T-helper 2 cell treated with Interferon-gamma antibody and Interleukin-4, amounts not matched to agents 5 μg/mL and 100 μg/mL, for 36 hours (primary cell): ENCODE measurements at regions not wholly inside any gene's neighbourhood (a gene's known extent, or its start where the extent isn't known, plus 50 kb on each side); places are given as distances from the start of the nearest gene placed in this dataset.

Experiments
- DNase-seq: peaks from one replicate; pipeline ENCODE4 v3.0.0; 2021; ENCODE audit warnings: low spot score
- H3K27ac Mint-ChIP-seq: one replicate; pipeline ENCODE4 v1.8.0; 2021; ENCODE audit warnings: mild to moderate bottlenecking, mixed read lengths
- H3K27me3 Mint-ChIP-seq: one replicate; pipeline ENCODE4 v1.8.0; 2021; ENCODE audit warnings: low read depth, mixed read lengths
- H3K36me3 Mint-ChIP-seq: one replicate; pipeline ENCODE4 v1.8.0; 2021; ENCODE audit warnings: low read depth, mixed read lengths
- H3K4me1 Mint-ChIP-seq: one replicate; pipeline ENCODE4 v1.8.0; 2021; ENCODE audit warnings: low read depth, mixed read lengths
- H3K4me3 Mint-ChIP-seq: one replicate; pipeline ENCODE4 v1.8.0; 2022; ENCODE audit warnings: mild to moderate bottlenecking, moderate library complexity, mixed read lengths
- H3K9me3 Mint-ChIP-seq: one replicate; pipeline ENCODE4 v1.8.0; 2021; ENCODE audit warnings: mixed read lengths

- Mint-ChIP-seq H3K4me1 (no peaks in the 10 kb centered on the region), H3K36me3 (no peaks in the 10 kb centered on the region), H3K4me3 (no peak overlapping the region), H3K27me3 (no peaks in the 10 kb centered on the region), H3K27ac (no peak overlapping the region), H3K9me3 (no peaks in the 10 kb centered on the region)
- no peak for DNase-seq
These were observed 862.6 kb downstream of the SORCS3 start for GRCh38 chr10:105503714-105504113.

- H3K27me3 Mint-ChIP-seq, result no peaks in the 10 kb centered on the region
- no peaks in the 10 kb centered on the region for H3K9me3 Mint-ChIP-seq
- H3K36me3 Mint-ChIP-seq, result no peaks in the 10 kb centered on the region
- no peak for DNase-seq
- H3K4me3 Mint-ChIP-seq, result no peak overlapping the region
- no peaks in the 10 kb centered on the region for H3K4me1 Mint-ChIP-seq
- H3K27ac Mint-ChIP-seq, result no peak overlapping the region
These were observed 861.0 kb downstream of the SORCS3 start for GRCh38 chr10:105502058-105502457.

GRCh38 chr10:105494944-105495343, 853.9 kb downstream of the SORCS3 start:
- H3K4me1 Mint-ChIP-seq, result no peaks in the 10 kb centered on the region
- no peak for DNase-seq
- H3K36me3 Mint-ChIP-seq, result no peaks in the 10 kb centered on the region
- H3K27ac Mint-ChIP-seq, result no peak overlapping the region
- H3K4me3 Mint-ChIP-seq, result no peak overlapping the region
- no peaks in the 10 kb centered on the region for H3K27me3 Mint-ChIP-seq
- no peaks in the 10 kb centered on the region for H3K9me3 Mint-ChIP-seq

- no peaks in the 10 kb centered on the region for H3K36me3 Mint-ChIP-seq
- no peak for DNase-seq
- no peak overlapping the region for H3K4me3 Mint-ChIP-seq
- no peaks in the 10 kb centered on the region for H3K4me1 Mint-ChIP-seq
- H3K9me3 Mint-ChIP-seq, result no peaks in the 10 kb centered on the region
- H3K27me3 Mint-ChIP-seq, result no peaks in the 10 kb centered on the region
- H3K27ac Mint-ChIP-seq, result no peak overlapping the region
These were observed 853.2 kb downstream of the SORCS3 start for GRCh38 chr10:105494303-105494702.

GRCh38 chr10:105473170-105473569, 832.1 kb downstream of the SORCS3 start:
- Mint-ChIP-seq H3K9me3 (no peaks in the 10 kb centered on the region), H3K27me3 (no peaks in the 10 kb centered on the region), H3K27ac (no peak overlapping the region), H3K4me3 (no peak overlapping the region), H3K36me3 (no peaks in the 10 kb centered on the region), H3K4me1 (no peaks in the 10 kb centered on the region)
- no peak for DNase-seq

GRCh38 chr10:105468759-105469158, 827.7 kb downstream of the SORCS3 start:
- H3K36me3 Mint-ChIP-seq, result no peaks in the 10 kb centered on the region
- H3K27me3 Mint-ChIP-seq, result no peaks in the 10 kb centered on the region
- no peaks in the 10 kb centered on the region for H3K4me1 Mint-ChIP-seq
- no peak overlapping the region for H3K4me3 Mint-ChIP-seq
- H3K27ac Mint-ChIP-seq, result no peak overlapping the region
- no peak for DNase-seq
- peaks cover 4% of the 10 kb centered on the region for H3K9me3 Mint-ChIP-seq

- H3K36me3 Mint-ChIP-seq, result no peaks in the 10 kb centered on the region
- peaks cover 12% of the 10 kb centered on the region for H3K9me3 Mint-ChIP-seq
- no peak overlapping the region for H3K27ac Mint-ChIP-seq
- H3K4me3 Mint-ChIP-seq, result no peak overlapping the region
- no peaks in the 10 kb centered on the region for H3K27me3 Mint-ChIP-seq
- H3K4me1 Mint-ChIP-seq, result no peaks in the 10 kb centered on the region
- no peak for DNase-seq
These were observed 825.4 kb downstream of the SORCS3 start for GRCh38 chr10:105466521-105466920.

- H3K36me3 Mint-ChIP-seq, result no peaks in the 10 kb centered on the region
These were observed 793.9 kb downstream of the SORCS3 start for GRCh38 chr10:105434970-105435369.

GRCh38 chr10:105413997-105414396, 772.9 kb downstream of the SORCS3 start:
- DNase-seq, result no peak
- H3K27me3 Mint-ChIP-seq, result no peaks in the 10 kb centered on the region
- no peak overlapping the region for H3K4me3 Mint-ChIP-seq
- no peaks in the 10 kb centered on the region for H3K4me1 Mint-ChIP-seq
- H3K9me3 Mint-ChIP-seq, result no peaks in the 10 kb centered on the region
- no peaks in the 10 kb centered on the region for H3K36me3 Mint-ChIP-seq
- H3K27ac Mint-ChIP-seq, result no peak overlapping the region

More at GRCh38 chr10:105434970-105435369, 793.9 kb downstream of the SORCS3 start:
- Mint-ChIP-seq H3K9me3 (no peaks in the 10 kb centered on the region), H3K27ac (no peak overlapping the region), H3K4me1 (no peaks in the 10 kb centered on the region), H3K27me3 (no peaks in the 10 kb centered on the region), H3K4me3 (no peak overlapping the region)
- DNase-seq, result no peak

- H3K36me3 Mint-ChIP-seq, result no peaks in the 10 kb centered on the region
- H3K27me3 Mint-ChIP-seq, result no peaks in the 10 kb centered on the region
- peaks cover 3% of the 10 kb centered on the region for H3K9me3 Mint-ChIP-seq
- DNase-seq, result no peak
- H3K4me1 Mint-ChIP-seq, result no peaks in the 10 kb centered on the region
- no peak overlapping the region for H3K27ac Mint-ChIP-seq
- H3K4me3 Mint-ChIP-seq, result no peak overlapping the region
These were observed 768.3 kb downstream of the SORCS3 start for GRCh38 chr10:105409370-105409769.

- no peaks in the 10 kb centered on the region for H3K36me3 Mint-ChIP-seq
- no peak overlapping the region for H3K27ac Mint-ChIP-seq
- peaks cover 3% of the 10 kb centered on the region for H3K9me3 Mint-ChIP-seq
- no peak overlapping the region for H3K4me3 Mint-ChIP-seq
- H3K4me1 Mint-ChIP-seq, result no peaks in the 10 kb centered on the region
- no peaks in the 10 kb centered on the region for H3K27me3 Mint-ChIP-seq
- DNase-seq, result no peak
These were observed 765.4 kb downstream of the SORCS3 start for GRCh38 chr10:105406488-105406887.

- Mint-ChIP-seq H3K4me3 (no peak overlapping the region), H3K27me3 (no peaks in the 10 kb centered on the region), H3K27ac (no peak overlapping the region), H3K9me3 (peaks cover 3% of the 10 kb centered on the region), H3K4me1 (no peaks in the 10 kb centered on the region), H3K36me3 (no peaks in the 10 kb centered on the region)
- DNase-seq, result no peak
These were observed 757.1 kb downstream of the SORCS3 start for GRCh38 chr10:105398202-105398601.

- Mint-ChIP-seq H3K4me3 (no peak overlapping the region), H3K4me1 (no peaks in the 10 kb centered on the region), H3K9me3 (peaks cover 3% of the 10 kb centered on the region), H3K36me3 (no peaks in the 10 kb centered on the region), H3K27ac (no peak overlapping the region), H3K27me3 (no peaks in the 10 kb centered on the region)
- no peak for DNase-seq
These were observed 750.7 kb downstream of the SORCS3 start for GRCh38 chr10:105391670-105392351.

GRCh38 chr10:105387971-105388370, 746.9 kb downstream of the SORCS3 start:
- Mint-ChIP-seq H3K36me3 (no peaks in the 10 kb centered on the region), H3K27ac (no peak overlapping the region), H3K27me3 (no peaks in the 10 kb centered on the region), H3K4me3 (no peak overlapping the region), H3K4me1 (no peaks in the 10 kb centered on the region), H3K9me3 (peaks cover 16% of the 10 kb centered on the region)
- DNase-seq, result no peak

GRCh38 chr10:105383978-105384377, 742.9 kb downstream of the SORCS3 start:
- peaks cover 16% of the 10 kb centered on the region for H3K9me3 Mint-ChIP-seq
- no peak for DNase-seq
- no peaks in the 10 kb centered on the region for H3K27me3 Mint-ChIP-seq
- no peak overlapping the region for H3K27ac Mint-ChIP-seq
- no peaks in the 10 kb centered on the region for H3K4me1 Mint-ChIP-seq
- no peaks in the 10 kb centered on the region for H3K36me3 Mint-ChIP-seq
- no peak overlapping the region for H3K4me3 Mint-ChIP-seq
